HepG2 (cell line): ENCODE measurements at regions not wholly inside any gene's neighbourhood (a gene's known extent, or its start where the extent isn't known, plus 50 kb on each side); places are given as distances from the start of the nearest gene placed in this dataset.

Experiments used
- ATF1 ChIP-seq: IDR thresholded peaks from 2 replicates; pipeline ENCODE4 v1.6.1; 2016; ENCODE audit warnings: mild to moderate bottlenecking, control low read depth
- MIXL1 ChIP-seq: IDR thresholded peaks from 2 replicates; pipeline ENCODE4 v1.6.1; 2016
- NFKB2 ChIP-seq: sonication (generic); formaldehyde crosslinking; IDR thresholded peaks from 2 replicates; pipeline ENCODE4 v1.4.0; 2020; ENCODE audit warnings: missing genetic modification reagents, borderline replicate concordance
- NFYC ChIP-seq: IDR thresholded peaks from 2 replicates; pipeline ENCODE4 v1.6.1; 2016; ENCODE audit warnings: missing genetic modification reagents, missing compliant biosample characterization
- SMC3 ChIP-seq: IDR thresholded peaks from 2 replicates; pipeline ENCODE4 v1.6.1; 2011; ENCODE audit warnings: low read length, improper control_type of control experiment
- TEAD3 ChIP-seq: optimal IDR thresholded peaks from 2 replicates; pipeline ENCODE3; 2016; ENCODE audit warnings: borderline replicate concordance
- ZBTB25 ChIP-seq: IDR thresholded peaks from 2 replicates; pipeline ENCODE4 v1.6.1; 2018; ENCODE audit warnings: missing genetic modification reagents
- ZNF101 ChIP-seq: sonication (generic); formaldehyde crosslinking; IDR thresholded peaks from 2 replicates; pipeline ENCODE4 v1.4.0; 2020; ENCODE audit warnings: mild to moderate bottlenecking, low read depth, missing genetic modification reagents, borderline replicate concordance
- ZNF296 ChIP-seq: sonication (generic); formaldehyde crosslinking; conservative IDR thresholded peaks from 2 replicates; pipeline ENCODE4 v1.5.0; 2020; ENCODE audit warnings: mild to moderate bottlenecking, missing genetic modification reagents
- ZNF629 ChIP-seq: sonication (generic); formaldehyde crosslinking; conservative IDR thresholded peaks from 2 replicates; pipeline ENCODE4 v1.5.0; 2020; ENCODE audit warnings: missing genetic modification reagents
- ZNF660 ChIP-seq: sonication (generic); formaldehyde crosslinking; IDR thresholded peaks from 2 replicates; pipeline ENCODE4 v1.5.1; 2020; ENCODE audit warnings: mild to moderate bottlenecking, low read depth, missing genetic modification reagents, borderline replicate concordance
- ZNF746 ChIP-seq: sonication (generic); formaldehyde crosslinking; IDR thresholded peaks from 2 replicates; pipeline ENCODE4 v1.8.0; 2022; ENCODE audit warnings: mild to moderate bottlenecking, missing genetic modification reagents
- ZNF792 ChIP-seq: IDR thresholded peaks from 2 replicates; pipeline ENCODE4 v1.6.1; 2016
- ZSCAN22 ChIP-seq: sonication (generic); formaldehyde crosslinking; IDR thresholded peaks from 2 replicates; pipeline ENCODE4 v1.4.0; 2020; ENCODE audit warnings: mild to moderate bottlenecking, missing genetic modification reagents
- TF ChIP-seq, protein P1 (sequence below), 2 experiments: sonication (generic) in 1 of 2; formaldehyde crosslinking in 1 of 2; IDR thresholded peaks; 2 replicates each; pipeline versions ENCODE4 v1.4.0 to v1.6.1; 2018 to 2020; ENCODE audit warnings: missing genetic modification reagents in 2 of 2, borderline replicate concordance in 1 of 2, low read depth in 1 of 2, mild to moderate bottlenecking in 1 of 2, missing biosample characterization in 1 of 2
- TF ChIP-seq, protein P2 (sequence below): IDR thresholded peaks from 2 replicates; pipeline ENCODE4 v1.6.1; 2016; ENCODE audit warnings: low read depth, control low read depth
- TF ChIP-seq, protein P3 (sequence below): sonication (generic); formaldehyde crosslinking; IDR thresholded peaks from 2 replicates; pipeline ENCODE4 v1.8.1; 2023; ENCODE audit warnings: missing genetic modification reagents, inconsistent platforms, borderline replicate concordance
- TF ChIP-seq, protein P4 (sequence below): sonication (generic); formaldehyde crosslinking; IDR thresholded peaks from 2 replicates; pipeline ENCODE4 v1.4.0; 2020; ENCODE audit warnings: mild to moderate bottlenecking, missing genetic modification reagents

- TF ChIP-seq, protein P1, sequence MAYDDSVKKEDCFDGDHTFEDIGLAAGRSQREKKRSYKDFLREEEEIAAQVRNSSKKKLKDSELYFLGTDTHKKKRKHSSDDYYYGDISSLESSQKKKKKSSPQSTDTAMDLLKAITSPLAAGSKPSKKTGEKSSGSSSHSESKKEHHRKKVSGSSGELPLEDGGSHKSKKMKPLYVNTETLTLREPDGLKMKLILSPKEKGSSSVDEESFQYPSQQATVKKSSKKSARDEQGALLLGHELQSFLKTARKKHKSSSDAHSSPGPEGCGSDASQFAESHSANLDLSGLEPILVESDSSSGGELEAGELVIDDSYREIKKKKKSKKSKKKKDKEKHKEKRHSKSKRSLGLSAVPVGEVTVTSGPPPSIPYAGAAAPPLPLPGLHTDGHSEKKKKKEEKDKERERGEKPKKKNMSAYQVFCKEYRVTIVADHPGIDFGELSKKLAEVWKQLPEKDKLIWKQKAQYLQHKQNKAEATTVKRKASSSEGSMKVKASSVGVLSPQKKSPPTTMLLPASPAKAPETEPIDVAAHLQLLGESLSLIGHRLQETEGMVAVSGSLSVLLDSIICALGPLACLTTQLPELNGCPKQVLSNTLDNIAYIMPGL (CRISPR knock-in tag; IDR thresholded peaks at IDR 0.05; ENCODE audit: borderline replicate concordance in 1 of 2, low read depth in 1 of 2), result peak in 1 of 2 experiments; percentile 67; a peak in 1 of 4 replicates
- TF ChIP-seq NFKB2 (CRISPR knock-in tag) (no peak), ZNF101 (no peak), ATF1 (CRISPR knock-in tag) (no peak), SMC3 (peak; percentile 49; the same call in 1 of the 2 replicates), ZNF296 (CRISPR knock-in tag) (no peak), ZBTB25 (CRISPR knock-in tag) (no peak), ZNF660 (CRISPR knock-in tag) (no peak), ZNF629 (no peak), ZNF746 (no peak), ZSCAN22 (CRISPR knock-in tag) (no peak), ZNF792 (CRISPR knock-in tag) (no peak), MIXL1 (CRISPR knock-in tag) (0 out of 2 replicates have a peak, but pooled peaks have one; percentile 51), TEAD3 (no peak), NFYC (CRISPR knock-in tag) (no peak)
- TF ChIP-seq, protein P2, sequence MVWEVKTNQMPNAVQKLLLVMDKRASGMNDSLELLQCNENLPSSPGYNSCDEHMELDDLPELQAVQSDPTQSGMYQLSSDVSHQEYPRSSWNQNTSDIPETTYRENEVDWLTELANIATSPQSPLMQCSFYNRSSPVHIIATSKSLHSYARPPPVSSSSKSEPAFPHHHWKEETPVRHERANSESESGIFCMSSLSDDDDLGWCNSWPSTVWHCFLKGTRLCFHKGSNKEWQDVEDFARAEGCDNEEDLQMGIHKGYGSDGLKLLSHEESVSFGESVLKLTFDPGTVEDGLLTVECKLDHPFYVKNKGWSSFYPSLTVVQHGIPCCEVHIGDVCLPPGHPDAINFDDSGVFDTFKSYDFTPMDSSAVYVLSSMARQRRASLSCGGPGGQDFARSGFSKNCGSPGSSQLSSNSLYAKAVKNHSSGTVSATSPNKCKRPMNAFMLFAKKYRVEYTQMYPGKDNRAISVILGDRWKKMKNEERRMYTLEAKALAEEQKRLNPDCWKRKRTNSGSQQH (CRISPR knock-in tag), result no peak
- TF ChIP-seq, protein P3, sequence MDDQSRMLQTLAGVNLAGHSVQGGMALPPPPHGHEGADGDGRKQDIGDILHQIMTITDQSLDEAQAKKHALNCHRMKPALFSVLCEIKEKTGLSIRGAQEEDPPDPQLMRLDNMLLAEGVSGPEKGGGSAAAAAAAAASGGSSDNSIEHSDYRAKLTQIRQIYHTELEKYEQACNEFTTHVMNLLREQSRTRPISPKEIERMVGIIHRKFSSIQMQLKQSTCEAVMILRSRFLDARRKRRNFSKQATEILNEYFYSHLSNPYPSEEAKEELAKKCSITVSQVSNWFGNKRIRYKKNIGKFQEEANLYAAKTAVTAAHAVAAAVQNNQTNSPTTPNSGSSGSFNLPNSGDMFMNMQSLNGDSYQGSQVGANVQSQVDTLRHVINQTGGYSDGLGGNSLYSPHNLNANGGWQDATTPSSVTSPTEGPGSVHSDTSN (CRISPR knock-in tag), result no peak
- TF ChIP-seq, protein P4, sequence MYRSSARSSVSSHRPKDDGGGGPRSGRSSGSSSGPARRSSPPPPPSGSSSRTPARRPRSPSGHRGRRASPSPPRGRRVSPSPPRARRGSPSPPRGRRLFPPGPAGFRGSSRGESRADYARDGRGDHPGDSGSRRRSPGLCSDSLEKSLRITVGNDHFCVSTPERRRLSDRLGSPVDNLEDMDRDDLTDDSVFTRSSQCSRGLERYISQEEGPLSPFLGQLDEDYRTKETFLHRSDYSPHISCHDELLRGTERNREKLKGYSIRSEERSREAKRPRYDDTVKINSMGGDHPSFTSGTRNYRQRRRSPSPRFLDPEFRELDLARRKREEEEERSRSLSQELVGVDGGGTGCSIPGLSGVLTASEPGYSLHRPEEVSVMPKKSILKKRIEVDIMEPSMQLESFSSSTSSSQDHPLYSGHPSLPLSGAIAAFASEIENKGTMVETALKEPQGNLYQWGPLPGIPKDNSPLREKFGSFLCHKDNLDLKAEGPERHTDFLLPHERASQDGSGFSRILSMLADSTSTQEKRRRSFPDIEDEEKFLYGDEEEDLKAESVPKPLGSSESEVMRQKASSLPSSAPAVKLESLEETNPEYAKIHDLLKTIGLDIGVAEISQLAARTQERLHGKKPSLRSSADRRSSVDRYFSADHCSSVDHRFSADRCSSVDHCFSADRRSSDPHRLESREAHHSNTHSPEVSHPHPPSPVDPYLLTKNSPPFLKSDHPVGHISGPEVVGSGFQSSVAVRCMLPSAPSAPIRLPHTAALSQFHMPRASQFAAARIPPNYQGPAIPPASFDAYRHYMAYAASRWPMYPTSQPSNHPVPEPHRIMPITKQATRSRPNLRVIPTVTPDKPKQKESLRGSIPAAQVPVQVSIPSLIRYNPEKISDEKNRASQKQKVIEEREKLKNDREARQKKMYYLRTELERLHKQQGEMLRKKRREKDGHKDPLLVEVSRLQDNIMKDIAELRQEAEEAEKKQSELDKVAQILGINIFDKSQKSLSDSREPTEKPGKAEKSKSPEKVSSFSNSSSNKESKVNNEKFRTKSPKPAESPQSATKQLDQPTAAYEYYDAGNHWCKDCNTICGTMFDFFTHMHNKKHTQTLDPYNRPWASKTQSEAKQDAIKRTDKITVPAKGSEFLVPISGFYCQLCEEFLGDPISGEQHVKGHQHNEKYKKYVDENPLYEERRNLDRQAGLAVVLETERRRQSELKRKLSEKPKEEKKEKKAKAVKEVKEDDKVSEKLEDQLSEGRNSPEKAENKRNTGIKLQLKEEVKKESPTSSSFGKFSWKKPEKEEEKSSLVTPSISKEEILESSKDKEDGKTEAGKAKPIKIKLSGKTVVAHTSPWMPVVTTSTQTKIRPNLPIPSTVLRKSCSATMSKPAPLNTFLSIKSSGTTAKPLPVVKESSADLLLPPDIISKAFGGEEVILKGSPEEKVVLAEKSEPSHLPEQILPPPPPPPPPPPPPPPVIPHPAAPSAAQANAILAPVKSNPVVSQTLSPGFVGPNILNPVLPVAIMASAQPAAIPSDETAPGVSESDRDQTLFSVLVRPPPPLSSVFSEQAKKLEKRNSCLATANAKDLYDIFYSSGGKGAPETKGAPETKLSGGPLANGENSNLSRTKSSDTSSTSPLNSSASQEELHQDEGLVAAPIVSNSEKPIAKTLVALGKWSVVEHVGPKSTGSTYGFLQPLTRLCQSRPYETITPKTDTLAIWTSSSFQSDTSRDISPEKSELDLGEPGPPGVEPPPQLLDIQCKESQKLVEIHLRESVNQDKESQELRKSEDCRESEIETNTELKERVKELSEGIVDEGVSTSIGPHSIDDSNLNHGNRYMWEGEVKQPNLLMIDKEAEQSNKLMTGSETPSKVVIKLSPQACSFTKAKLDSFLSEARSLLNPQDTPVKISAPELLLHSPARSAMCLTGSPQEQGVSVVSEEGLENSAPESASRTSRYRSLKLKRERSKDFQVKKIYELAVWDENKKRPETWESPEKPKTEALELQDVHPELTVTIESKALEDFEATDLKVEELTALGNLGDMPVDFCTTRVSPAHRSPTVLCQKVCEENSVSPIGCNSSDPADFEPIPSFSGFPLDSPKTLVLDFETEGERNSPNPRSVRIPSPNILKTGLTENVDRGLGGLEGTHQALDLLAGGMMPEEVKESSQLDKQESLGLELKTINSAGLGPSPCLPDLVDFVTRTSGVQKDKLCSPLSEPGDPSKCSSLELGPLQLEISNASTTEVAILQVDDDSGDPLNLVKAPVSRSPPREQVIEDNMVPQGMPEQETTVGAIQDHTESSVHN (CRISPR knock-in tag), result no peak
These were observed 201.7 kb upstream of the FOXQ1 start (continued) for GRCh38 chr6:1110164-1110563.
